Mucosa of descending colon (tissue), 3 donors: ENCODE measurements at regions not wholly inside any gene's neighbourhood (a gene's known extent, or its start where the extent isn't known, plus 50 kb on each side); places are given as distances from the start of the nearest gene placed in this dataset.

ENCODE experiments used
- ATAC-seq: fragments of 200-7000 bp; cut with Tn5 transposase; one replicate; pipeline ENCODE4 v1.9.1; 2020; ENCODE audit warnings: mild to moderate bottlenecking, moderate library complexity
- DNase-seq, 3 donors: peaks; one replicate each; pipeline ENCODE4 v3.0.0-alpha.2; 2020
- H3K36me3 ChIP-seq: fragments of 200-600 bp; one replicate; pipeline ENCODE4 v1.8.0; 2021; ENCODE audit warnings: low read depth, mild to moderate bottlenecking
- H3K4me1 ChIP-seq: fragments of 200-600 bp; one replicate; pipeline ENCODE4 v1.8.0; 2021; ENCODE audit warnings: low read depth, mild to moderate bottlenecking
- H3K4me3 ChIP-seq: fragments of 200-600 bp; one replicate; pipeline ENCODE4 v1.8.0; 2021; ENCODE audit warnings: mild to moderate bottlenecking
- H3K9me3 ChIP-seq: fragments of 200-600 bp; one replicate; pipeline ENCODE4 v1.8.0; 2021; ENCODE audit warnings: mild to moderate bottlenecking
- intact Hi-C, 2 donors: fragments of 100-400 bp; cut with DNase I in 1 of 2; cut with micrococcal nuclease in 1 of 2; formaldehyde crosslinking; loops; one replicate each; pipeline versions ENCODE4 v1.11.0 to v1.11.1; 2022; cut with DNase I, micrococcal nuclease
- TF ChIP-seq, protein P1 (sequence below): fragments of 200-600 bp; IDR thresholded peaks from one replicate; pipeline ENCODE4 v1.8.0; 2022; ENCODE audit warnings: antibody characterized with exemption, mild to moderate bottlenecking
- donor health status: DM: no; HTN: no; CAD: no; lungs with moderate emphysema.
- donor health status: DM: no; HTN: no; CAD: no.
- donor health status: DM: no; HTN: yes; CAD: no.

GRCh38 chr9:108489567-108489966, 366.2 kb downstream of the ACTL7B start:
- intact Hi-C loops = no loop called here
- TF ChIP-seq, protein P1, sequence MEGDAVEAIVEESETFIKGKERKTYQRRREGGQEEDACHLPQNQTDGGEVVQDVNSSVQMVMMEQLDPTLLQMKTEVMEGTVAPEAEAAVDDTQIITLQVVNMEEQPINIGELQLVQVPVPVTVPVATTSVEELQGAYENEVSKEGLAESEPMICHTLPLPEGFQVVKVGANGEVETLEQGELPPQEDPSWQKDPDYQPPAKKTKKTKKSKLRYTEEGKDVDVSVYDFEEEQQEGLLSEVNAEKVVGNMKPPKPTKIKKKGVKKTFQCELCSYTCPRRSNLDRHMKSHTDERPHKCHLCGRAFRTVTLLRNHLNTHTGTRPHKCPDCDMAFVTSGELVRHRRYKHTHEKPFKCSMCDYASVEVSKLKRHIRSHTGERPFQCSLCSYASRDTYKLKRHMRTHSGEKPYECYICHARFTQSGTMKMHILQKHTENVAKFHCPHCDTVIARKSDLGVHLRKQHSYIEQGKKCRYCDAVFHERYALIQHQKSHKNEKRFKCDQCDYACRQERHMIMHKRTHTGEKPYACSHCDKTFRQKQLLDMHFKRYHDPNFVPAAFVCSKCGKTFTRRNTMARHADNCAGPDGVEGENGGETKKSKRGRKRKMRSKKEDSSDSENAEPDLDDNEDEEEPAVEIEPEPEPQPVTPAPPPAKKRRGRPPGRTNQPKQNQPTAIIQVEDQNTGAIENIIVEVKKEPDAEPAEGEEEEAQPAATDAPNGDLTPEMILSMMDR = no peak
- no peaks in the 10 kb centered on the region for H3K9me3 ChIP-seq
- ATAC-seq (no peak), DNase-seq (no peak)
- H3K4me1 ChIP-seq = no peaks in the 10 kb centered on the region
- H3K36me3 ChIP-seq = no peaks in the 10 kb centered on the region
- H3K4me3 ChIP-seq = no peak overlapping the region

GRCh38 chr9:108486831-108487230, 369.0 kb downstream of the ACTL7B start:
- no peaks in the 10 kb centered on the region for H3K4me1 ChIP-seq
- no peak overlapping the region for H3K4me3 ChIP-seq
- intact Hi-C loops = no loop called here
- DNase-seq (no peak), ATAC-seq (no peak)
- H3K36me3 ChIP-seq = no peaks in the 10 kb centered on the region
- no peaks in the 10 kb centered on the region for H3K9me3 ChIP-seq
- TF ChIP-seq, protein P1 = no peak

DNA sequence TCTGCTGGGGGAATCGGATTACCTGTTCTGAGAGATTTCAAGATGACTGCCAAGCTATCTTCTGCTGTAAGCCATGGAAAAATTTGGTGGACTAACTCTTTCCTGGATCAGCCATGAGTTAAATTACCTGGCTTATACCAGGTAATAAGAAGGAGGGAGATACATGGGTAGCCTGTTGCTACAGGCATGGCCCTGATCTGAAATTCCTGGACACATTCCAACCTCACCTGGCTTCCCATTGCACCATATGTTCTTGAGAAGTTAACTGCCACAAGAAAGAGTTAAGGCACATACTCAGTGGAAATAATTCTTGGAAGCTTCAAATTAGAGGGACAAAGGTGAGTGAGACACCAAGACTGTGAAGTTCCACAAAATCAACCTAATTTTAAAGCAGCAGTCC, 371.3 kb downstream of the ACTL7B start:
- Histone ChIP-seq H3K4me3 (no peak overlapping the region), H3K9me3 (no peaks in the 10 kb centered on the region), H3K36me3 (no peaks in the 10 kb centered on the region), H3K4me1 (no peaks in the 10 kb centered on the region)
- no peak for DNase-seq
- TF ChIP-seq, protein P1 = no peak
- intact Hi-C loops = no loop called here
- no peak for ATAC-seq

DNA sequence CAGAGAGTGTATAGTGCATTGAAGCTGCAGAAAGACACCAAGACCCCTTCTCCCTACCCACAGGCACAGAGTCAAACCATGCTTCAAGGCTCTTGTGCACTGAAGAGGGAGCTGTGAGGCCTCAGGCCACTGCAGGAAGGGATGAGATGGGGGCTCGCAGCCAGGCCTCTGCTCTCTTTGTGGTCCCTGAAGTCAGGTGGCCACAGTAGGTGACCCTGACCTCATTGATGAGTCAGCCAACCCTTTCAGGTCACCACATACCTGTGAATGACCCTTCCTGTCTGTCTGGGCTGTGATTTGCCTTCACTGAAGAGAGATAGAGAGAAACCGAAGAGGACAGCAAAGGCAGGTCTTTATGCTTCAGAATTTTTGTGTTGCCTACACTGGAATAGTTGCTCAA, 372.1 kb downstream of the ACTL7B start:
- no peak for ATAC-seq
- no peak for DNase-seq
- TF ChIP-seq, protein P1 = no peak
- Histone ChIP-seq H3K9me3 (no peaks in the 10 kb centered on the region), H3K36me3 (no peaks in the 10 kb centered on the region), H3K4me1 (peaks cover 2% of the 10 kb centered on the region), H3K4me3 (no peak overlapping the region)
- intact Hi-C loops = no loop called here

- Histone ChIP-seq H3K9me3 (no peaks in the 10 kb centered on the region), H3K4me3 (no peak overlapping the region), H3K4me1 (peaks cover 19% of the 10 kb centered on the region), H3K36me3 (no peaks in the 10 kb centered on the region)
- TF ChIP-seq, protein P1 = no peak
- intact Hi-C loops = no loop called here
- ATAC-seq = no peak
- DNase-seq = no peak
Observed at GRCh38 chr9:108479989-108480652, 375.7 kb downstream of the ACTL7B start.
